ENCODE measurements at regions not wholly inside any gene's neighbourhood (a gene's known extent, or its start where the extent isn't known, plus 50 kb on each side); places are given as distances from the start of the nearest gene placed in this dataset.
"Not testable (repeated sequence)": the region's sequence is repeated elsewhere in the genome, so short reads cannot be mapped to it uniquely, and the experiment has no call there.

DNA sequence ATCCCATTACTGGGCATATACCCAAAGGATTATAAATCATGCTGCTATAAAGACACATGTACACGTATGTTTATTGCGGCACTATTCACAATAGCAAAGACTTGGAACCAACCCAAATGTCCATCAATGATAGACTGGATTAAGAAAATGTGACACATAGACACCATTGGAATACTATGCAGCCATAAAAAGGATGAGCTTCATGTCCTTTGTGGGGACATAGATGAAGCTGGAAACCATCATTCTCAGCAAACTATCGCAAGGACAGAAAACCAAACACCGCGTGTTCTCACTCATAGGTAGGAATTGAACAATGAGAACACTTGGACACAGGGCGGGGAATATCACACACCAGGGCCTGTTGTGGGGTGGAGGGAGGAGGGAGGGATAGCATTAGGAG is 105.3 kb downstream of the NOC3L start:
- TF ChIP-seq, protein P1, sequence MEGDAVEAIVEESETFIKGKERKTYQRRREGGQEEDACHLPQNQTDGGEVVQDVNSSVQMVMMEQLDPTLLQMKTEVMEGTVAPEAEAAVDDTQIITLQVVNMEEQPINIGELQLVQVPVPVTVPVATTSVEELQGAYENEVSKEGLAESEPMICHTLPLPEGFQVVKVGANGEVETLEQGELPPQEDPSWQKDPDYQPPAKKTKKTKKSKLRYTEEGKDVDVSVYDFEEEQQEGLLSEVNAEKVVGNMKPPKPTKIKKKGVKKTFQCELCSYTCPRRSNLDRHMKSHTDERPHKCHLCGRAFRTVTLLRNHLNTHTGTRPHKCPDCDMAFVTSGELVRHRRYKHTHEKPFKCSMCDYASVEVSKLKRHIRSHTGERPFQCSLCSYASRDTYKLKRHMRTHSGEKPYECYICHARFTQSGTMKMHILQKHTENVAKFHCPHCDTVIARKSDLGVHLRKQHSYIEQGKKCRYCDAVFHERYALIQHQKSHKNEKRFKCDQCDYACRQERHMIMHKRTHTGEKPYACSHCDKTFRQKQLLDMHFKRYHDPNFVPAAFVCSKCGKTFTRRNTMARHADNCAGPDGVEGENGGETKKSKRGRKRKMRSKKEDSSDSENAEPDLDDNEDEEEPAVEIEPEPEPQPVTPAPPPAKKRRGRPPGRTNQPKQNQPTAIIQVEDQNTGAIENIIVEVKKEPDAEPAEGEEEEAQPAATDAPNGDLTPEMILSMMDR (IDR thresholded peaks at IDR 0.05; ENCODE audit: low read length): not testable (repeated sequence)
- TF ChIP-seq EZH2 (optimal IDR thresholded peaks at IDR 0.05; ENCODE audit: low read depth, low read length): not testable (repeated sequence)
